ENCODE measurements at regions not wholly inside any gene's neighbourhood (a gene's known extent, or its start where the extent isn't known, plus 50 kb on each side); places are given as distances from the start of the nearest gene placed in this dataset.
"Not testable (repeated sequence)": the region's sequence is repeated elsewhere in the genome, so short reads cannot be mapped to it uniquely, and the experiment has no call there.

DNA sequence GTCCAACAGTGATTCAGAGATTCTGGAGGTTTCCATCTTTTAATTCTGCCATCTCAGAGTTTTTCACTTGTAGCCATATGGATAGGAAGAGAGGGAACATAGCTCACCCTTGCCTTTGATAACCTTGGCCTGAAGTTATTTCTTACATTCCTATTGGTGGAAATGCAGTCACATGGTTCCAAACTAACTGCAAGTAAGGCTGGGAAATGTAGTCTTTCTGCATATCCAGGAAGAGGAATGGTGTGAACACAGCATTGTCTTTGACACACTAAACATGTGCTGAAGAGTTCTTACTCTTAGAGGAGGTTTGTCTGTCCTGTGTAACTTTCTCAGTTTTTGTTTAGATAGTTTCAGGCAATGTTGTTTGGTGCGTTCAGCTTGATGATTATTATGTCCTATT lies 78.7 kb downstream of the DEFB131A start:
- not testable (repeated sequence) for H3K4me1 ChIP-seq (ENCODE audit: control insufficient read depth, extremely low read depth, insufficient read depth, low read length); FAIRE-seq

GRCh38 chr4:9524406-9524805 lies 80.2 kb downstream of the DEFB131A start:
- CTCF ChIA-PET; H3K9me1 ChIP-seq (replicated peaks; ENCODE audit: control insufficient read depth, extremely low read depth, insufficient read depth, low read length); intact Hi-C loops (cut with micrococcal nuclease); DNase-seq (ENCODE audit: low read depth, low spot score); BruUV-seq (replicated peaks); H3K27me3 ChIP-seq (ENCODE audit: control insufficient read depth in 2 of 2, insufficient read depth in 2 of 2, low read length in 2 of 2); H3K36me3 ChIP-seq (ENCODE audit: control insufficient read depth in 2 of 2, extremely low read depth in 1 of 2, insufficient read depth in 2 of 2, low read length in 2 of 2); H2AFZ ChIP-seq (ENCODE audit: low read depth, low read length); H3K9ac ChIP-seq (replicated peaks; ENCODE audit: extremely low read depth, insufficient read depth, low read length); H4K20me1 ChIP-seq (replicated peaks; ENCODE audit: control insufficient read depth, extremely low read depth, insufficient read depth, low read length); H3K4me3 ChIP-seq (replicated peaks in 1 of 3; ENCODE audit: insufficient read depth in 1 of 3, low read depth in 1 of 3, low read length in 3 of 3); H3K27ac ChIP-seq (ENCODE audit: insufficient read depth, low read depth, low read length); H3K79me2 ChIP-seq (ENCODE audit: control insufficient read depth, insufficient read depth, low read length); FAIRE-seq; dilution Hi-C loops (cut with MboI; ENCODE audit: extremely low pct_ligation_motif_present, low sequenced_read_pairs); H3K4me2 ChIP-seq (ENCODE audit: insufficient read depth, low read length); POLR2A ChIA-PET; H3K4me1 ChIP-seq (ENCODE audit: control insufficient read depth, extremely low read depth, insufficient read depth, low read length); H3K9me3 ChIP-seq (replicated peaks; ENCODE audit: control insufficient read depth, insufficient read depth, low read length): not testable (repeated sequence)

More for the DNA sequence above, 78.7 kb downstream of the DEFB131A start:
- H2AFZ ChIP-seq (ENCODE audit: low read depth, low read length); H3K9me3 ChIP-seq (replicated peaks; ENCODE audit: control insufficient read depth, insufficient read depth, low read length); DNase-seq (ENCODE audit: low read depth, low spot score); H3K9ac ChIP-seq (replicated peaks; ENCODE audit: extremely low read depth, insufficient read depth, low read length); H3K4me3 ChIP-seq (replicated peaks in 1 of 3; ENCODE audit: insufficient read depth in 1 of 3, low read depth in 1 of 3, low read length in 3 of 3); dilution Hi-C loops (cut with MboI; ENCODE audit: extremely low pct_ligation_motif_present, low sequenced_read_pairs); intact Hi-C loops (cut with micrococcal nuclease); H3K27me3 ChIP-seq (ENCODE audit: control insufficient read depth in 2 of 2, insufficient read depth in 2 of 2, low read length in 2 of 2); H4K20me1 ChIP-seq (replicated peaks; ENCODE audit: control insufficient read depth, extremely low read depth, insufficient read depth, low read length); CTCF ChIA-PET; H3K27ac ChIP-seq (ENCODE audit: insufficient read depth, low read depth, low read length); H3K9me1 ChIP-seq (replicated peaks; ENCODE audit: control insufficient read depth, extremely low read depth, insufficient read depth, low read length); H3K4me2 ChIP-seq (ENCODE audit: insufficient read depth, low read length); H3K36me3 ChIP-seq (ENCODE audit: control insufficient read depth in 2 of 2, extremely low read depth in 1 of 2, insufficient read depth in 2 of 2, low read length in 2 of 2); H3K79me2 ChIP-seq (ENCODE audit: control insufficient read depth, insufficient read depth, low read length); POLR2A ChIA-PET; BruUV-seq (replicated peaks): not testable (repeated sequence)

Measured in endothelial cell of umbilical vein (primary cell).